ENCODE measurements at regions not wholly inside any gene's neighbourhood (a gene's known extent, or its start where the extent isn't known, plus 50 kb on each side); places are given as distances from the start of the nearest gene placed in this dataset.
"Not testable (repeated sequence)": the region's sequence is repeated elsewhere in the genome, so short reads cannot be mapped to it uniquely, and the experiment has no call there.

DNA sequence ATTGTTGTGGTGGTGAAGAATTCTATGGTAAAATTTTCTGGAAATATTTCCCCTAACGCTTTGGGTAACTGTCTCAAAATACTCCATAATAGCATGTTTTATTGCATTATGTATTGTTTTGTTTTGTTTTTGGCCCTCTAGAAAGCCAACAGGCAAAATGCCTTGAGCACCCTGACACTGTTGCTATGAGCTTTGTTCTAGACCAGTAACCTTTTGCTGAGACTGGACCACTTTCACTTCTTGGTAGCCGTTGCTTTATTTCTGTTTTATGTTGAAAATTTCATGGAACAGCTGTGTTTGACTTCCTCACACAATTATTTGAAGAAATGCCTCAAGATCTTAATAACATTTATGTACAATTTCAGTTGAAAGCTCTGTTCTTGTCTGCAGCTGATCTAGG is 374.2 kb downstream of the CDY2B start:
- TF ChIP-seq, protein P1, sequence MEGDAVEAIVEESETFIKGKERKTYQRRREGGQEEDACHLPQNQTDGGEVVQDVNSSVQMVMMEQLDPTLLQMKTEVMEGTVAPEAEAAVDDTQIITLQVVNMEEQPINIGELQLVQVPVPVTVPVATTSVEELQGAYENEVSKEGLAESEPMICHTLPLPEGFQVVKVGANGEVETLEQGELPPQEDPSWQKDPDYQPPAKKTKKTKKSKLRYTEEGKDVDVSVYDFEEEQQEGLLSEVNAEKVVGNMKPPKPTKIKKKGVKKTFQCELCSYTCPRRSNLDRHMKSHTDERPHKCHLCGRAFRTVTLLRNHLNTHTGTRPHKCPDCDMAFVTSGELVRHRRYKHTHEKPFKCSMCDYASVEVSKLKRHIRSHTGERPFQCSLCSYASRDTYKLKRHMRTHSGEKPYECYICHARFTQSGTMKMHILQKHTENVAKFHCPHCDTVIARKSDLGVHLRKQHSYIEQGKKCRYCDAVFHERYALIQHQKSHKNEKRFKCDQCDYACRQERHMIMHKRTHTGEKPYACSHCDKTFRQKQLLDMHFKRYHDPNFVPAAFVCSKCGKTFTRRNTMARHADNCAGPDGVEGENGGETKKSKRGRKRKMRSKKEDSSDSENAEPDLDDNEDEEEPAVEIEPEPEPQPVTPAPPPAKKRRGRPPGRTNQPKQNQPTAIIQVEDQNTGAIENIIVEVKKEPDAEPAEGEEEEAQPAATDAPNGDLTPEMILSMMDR (IDR thresholded peaks at IDR 0.05), result not testable (repeated sequence)
- not testable (repeated sequence) for TF ChIP-seq POLR2A, POLR2AphosphoS5 (IDR thresholded peaks at IDR 0.05)
